GM21619 (cell line): ENCODE measurements at regions not wholly inside any gene's neighbourhood (a gene's known extent, or its start where the extent isn't known, plus 50 kb on each side); places are given as distances from the start of the nearest gene placed in this dataset.

Experiments used
- ATAC-seq: cut with Tn5 transposase; IDR thresholded peaks from one replicate; pipeline ENCODE4 v1.9.1; 2021; ENCODE audit not compliant: unreplicated experiment

- ATAC-seq, result no peak
Measured at GRCh38 chr13:109381546-109382180, 404.7 kb downstream of the IRS2 start.

DNA sequence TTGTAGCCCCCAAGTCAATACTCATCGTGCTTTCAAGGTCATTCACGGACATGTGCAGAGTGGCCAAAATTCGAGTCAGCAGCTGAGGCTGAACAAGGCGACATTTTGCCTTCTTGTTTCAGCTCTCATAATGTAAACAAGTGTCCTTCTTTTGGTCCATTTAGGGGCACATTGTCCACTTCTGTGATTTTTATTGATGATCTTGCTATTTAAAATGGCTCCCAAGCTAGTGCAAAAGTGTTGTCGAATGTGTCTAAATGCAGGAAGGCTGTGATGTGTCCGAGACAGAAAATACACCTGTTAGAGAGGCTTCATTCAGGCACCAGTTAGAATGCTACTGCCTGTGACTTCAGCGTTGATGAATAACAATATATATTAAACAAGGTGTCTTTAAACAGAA, 405.9 kb downstream of the IRS2 start:
- ATAC-seq, result no peak

- no peak for ATAC-seq
Measured at GRCh38 chr13:109379930-109380329, 406.5 kb downstream of the IRS2 start.

GRCh38 chr13:109376936-109377335, 409.4 kb downstream of the IRS2 start:
- ATAC-seq, result no peak

GRCh38 chr13:109374609-109375200, 411.7 kb downstream of the IRS2 start:
- ATAC-seq, result no peak

DNA sequence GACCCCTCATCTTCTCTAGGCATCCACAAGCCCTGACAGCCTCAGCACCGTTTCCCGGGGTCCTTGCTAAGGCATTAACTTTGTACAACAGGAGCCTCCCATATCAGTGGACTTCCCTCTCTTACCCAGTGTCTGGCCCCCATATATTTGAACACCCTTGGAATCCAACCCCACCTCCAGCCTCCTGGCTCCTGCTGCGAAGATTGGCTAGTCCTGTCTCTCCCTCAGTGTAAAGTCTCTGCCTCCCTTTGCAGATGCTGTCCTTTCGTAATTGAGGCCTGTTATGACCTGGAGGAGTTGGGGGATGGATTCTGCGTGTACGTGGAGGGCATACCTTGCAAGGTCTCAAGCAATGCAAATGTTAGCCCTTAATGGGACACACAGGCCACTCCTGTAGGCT, 413.7 kb downstream of the IRS2 start:
- ATAC-seq, result no peak

GRCh38 chr13:109371066-109371465, 415.3 kb downstream of the IRS2 start:
- no peak for ATAC-seq

GRCh38 chr13:109370496-109370895, 415.9 kb downstream of the IRS2 start:
- no peak for ATAC-seq

- ATAC-seq, result no peak
Measured at GRCh38 chr13:109369353-109370052, 416.9 kb downstream of the IRS2 start.

DNA sequence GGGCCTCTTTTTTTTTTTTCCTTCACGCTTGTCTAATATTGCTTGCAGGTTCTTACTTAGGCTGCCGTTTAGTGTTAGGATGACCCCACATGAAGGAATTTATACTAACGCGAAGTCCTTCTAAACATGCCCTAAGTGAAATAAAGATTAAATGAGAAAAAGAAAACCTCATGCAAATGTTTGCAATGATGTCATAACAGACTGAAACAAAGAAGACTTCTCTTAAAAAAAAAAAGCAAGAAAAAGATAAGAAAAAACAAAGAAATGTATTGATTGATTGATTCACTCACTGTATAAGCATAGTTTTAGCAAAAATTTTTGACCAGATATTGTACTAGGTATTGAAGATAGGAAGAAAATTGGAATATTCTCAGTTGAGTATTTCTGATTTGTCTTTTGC, 418.2 kb downstream of the IRS2 start:
- no peak for ATAC-seq

DNA sequence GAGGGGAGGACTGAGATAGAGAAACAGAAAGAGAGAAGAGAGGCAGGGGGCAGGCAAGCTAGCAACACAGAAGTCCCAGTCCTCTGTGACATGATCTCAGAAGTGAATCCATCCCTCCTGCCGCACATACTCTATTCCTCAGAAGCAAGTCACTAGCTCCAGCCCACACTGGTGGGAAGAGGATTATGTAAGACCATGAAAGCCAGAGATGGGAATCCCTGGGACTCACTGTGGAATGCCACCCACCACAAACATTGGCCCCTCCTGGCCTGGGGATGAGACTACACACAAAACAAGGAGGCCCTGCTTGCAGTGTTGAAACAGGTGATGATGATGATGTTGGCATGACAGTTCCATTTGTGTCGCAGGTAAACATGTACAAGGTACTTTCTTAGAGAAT, 419.9 kb downstream of the IRS2 start:
- no peak for ATAC-seq

DNA sequence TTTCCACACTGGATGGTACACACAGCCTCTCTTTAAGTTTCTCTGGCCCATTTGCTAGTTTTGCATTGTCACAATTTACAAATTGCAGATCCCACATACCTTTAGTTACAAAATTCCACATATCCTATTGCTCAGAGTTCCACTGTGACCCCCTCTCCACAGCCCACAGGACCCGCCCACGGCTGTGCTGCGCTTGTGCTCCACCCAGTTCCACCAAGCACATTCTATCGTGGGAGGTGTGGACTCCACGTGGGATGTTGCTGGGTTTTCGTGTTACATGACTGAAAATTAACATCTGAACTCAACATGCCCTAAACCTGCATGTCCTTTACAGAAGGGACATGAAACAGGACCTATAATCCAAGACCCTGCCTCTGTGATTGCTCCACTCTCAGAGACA, 423.0 kb downstream of the IRS2 start:
- no peak for ATAC-seq

- no peak for ATAC-seq
Measured at GRCh38 chr13:109362616-109363015, 423.8 kb downstream of the IRS2 start.

DNA sequence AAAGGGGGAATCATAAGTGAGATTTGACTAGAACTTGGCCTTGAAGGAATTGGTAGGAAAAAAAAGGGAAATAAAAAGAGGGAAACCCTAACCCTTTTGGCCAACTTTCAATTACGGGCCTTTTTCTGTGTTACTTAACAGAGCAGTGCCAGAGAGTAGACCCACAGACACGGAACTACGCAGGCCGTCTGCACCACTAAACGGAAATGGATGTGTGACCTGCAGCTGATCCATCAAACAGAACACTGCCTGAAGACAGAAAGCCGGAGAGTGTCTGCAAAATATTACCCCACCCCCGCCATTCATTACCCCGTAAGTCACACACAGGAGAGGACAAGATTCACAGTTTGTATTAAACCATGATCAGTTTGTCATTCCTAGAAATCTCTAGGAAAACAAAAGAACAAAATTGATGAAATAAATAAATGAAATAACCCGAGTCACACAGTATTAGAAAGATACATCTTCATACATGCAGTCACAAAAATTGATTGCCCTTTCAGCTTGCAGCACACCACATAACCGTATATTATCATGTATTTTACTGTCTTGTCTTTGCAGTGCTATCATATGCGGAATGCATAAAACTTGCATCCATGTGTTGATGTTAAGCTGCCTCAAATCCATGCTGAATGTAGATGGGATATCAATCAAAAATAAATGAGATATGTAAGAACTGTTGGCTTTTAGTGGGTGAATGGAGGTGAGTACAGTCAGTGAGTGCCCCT, 424.7 kb downstream of the IRS2 start:
- no peak for ATAC-seq

DNA sequence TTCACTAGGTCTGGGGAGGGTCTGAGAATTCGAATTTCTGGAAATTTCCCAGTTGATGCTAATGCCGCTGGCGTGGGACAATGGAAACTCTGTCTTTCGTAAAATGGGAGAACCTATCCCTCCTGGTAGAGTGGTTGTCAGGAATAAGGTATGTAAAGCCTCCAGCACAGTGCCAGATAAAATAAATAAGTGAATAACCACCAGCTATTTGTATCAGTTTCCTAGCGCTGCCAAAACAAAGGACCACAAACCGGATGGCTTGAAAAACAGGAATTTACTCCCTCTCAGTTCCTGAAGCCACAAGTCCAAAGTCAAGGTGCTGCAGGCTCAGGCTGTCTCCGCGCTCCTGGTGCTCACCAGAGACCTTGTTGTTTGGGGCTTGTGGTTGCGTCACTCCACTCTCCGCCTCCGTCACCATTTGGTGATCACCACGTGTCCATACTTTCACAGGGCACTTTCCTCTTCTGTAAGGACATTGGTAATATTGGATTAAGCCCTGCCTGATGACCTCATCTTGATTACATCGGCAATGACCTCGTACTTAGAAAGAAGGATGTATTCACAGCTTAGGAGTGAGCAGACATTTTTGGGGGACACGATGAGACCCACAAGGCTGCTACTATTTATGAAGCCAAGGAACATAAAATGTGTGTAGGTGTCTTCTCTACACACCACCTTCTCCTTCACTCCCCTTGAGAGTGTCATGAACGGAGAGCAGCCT, 428.5 kb downstream of the IRS2 start:
- ATAC-seq, result no peak

DNA sequence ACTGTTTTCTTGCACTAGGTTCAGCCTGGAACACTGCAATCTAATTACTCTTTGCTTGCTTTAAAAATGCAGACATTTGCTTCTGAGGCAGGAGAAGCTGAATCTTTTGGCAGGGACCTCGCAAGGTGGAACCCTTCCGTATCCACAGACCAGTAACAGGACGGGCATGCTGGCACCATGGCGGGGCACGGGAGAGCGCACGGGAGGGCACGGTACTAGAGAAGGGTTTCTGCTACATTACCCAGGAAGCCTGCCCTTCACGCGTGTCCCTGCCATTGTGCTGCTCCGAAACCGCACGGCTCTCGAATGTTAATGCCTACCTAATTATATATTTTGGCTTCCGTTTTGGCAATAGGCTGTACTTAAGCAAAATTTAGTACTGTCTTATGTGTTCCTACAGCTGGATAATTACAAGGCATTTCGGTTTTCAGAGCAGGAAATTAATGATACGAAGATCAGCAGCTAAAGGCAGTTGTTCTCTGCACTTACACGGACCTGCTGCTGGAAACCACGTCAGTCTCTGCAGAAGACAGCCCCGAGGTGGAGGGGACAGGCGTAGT, 430.4 kb downstream of the IRS2 start:
- ATAC-seq, result no peak

GRCh38 chr13:109355166-109355565, 431.2 kb downstream of the IRS2 start:
- no peak for ATAC-seq

DNA sequence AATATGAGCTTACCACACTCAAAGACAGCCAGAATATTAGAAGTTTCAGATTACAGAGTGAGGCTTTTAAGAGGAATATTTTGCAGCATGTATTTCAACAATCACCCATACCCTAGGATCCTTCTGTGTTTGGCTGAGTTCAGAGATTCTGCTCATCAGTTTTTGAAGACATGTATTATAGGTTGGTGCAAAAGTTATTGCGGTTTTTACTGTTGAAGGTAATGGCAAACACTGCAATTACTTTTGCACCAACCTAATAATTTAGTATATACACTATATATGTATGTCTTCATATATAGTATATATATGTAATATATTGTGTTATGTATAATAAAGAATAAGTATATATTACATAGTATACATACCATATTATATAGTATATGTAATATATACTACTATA, 435.1 kb downstream of the IRS2 start:
- ATAC-seq, result no peak

- ATAC-seq, result no peak
Measured at GRCh38 chr13:109348519-109349258, 437.7 kb downstream of the IRS2 start.

DNA sequence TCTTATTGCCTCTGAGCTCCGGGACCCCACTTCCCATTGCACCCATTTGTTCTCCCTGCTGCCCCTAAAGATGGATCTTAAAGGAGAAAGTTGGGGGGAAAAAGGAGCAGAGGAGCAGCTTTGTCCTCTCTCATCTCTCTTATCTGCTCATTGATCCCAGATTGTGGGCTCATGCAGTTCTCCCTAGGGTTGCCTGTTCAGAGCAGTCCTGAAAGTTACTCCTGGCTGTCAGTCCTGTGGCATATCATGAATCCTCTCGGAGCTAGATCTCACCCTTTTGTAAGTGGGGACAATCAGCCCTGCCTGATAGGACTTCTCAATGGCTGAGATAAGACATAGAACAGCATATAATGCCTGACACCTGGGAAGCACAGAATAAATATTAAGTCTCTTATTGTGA, 440.3 kb downstream of the IRS2 start:
- no peak for ATAC-seq
